HCT116 (cell line): ENCODE measurements at regions not wholly inside any gene's neighbourhood (a gene's known extent, or its start where the extent isn't known, plus 50 kb on each side); places are given as distances from the start of the nearest gene placed in this dataset.

Experiments used
- ATAC-seq: fragments of 200-7000 bp; cut with Tn5 transposase; 2 replicates; pipeline ENCODE4 v1.9.1; 2020; ENCODE audit warnings: mild to moderate bottlenecking, moderate library complexity
- BruUV-seq: library from RNA; stranded (reverse); fragments of 400-500 nt; replicated peaks from 2 replicates; lab custom pipeline; 2021; lab: Mats Ljungman, UMichigan
- CTCF ChIA-PET: fragments of 300-600 bp; sonication (Branson Sonifier 250); formaldehyde crosslinking; loops from one replicate; lab custom pipeline; 2021; ENCODE audit warnings: antibody characterized with exemption; lab: Charles Lee
- POLR2A ChIA-PET: fragments of 300-600, 350-600 bp; sonication (Branson Sonifier 250); formaldehyde crosslinking; loops from one replicate; lab custom pipeline; 2021; ENCODE audit warnings: antibody characterized with exemption; lab: Charles Lee
- RAD21 ChIA-PET, 2 experiments: fragments of 300-600 bp; sonication (Branson Sonifier 250); formaldehyde crosslinking; loops; one replicate each; lab custom pipeline; 2023; ENCODE audit warnings: low total read pairs in 2 of 2; ENCODE audit not compliant: uncharacterized antibody in 2 of 2, unreplicated experiment in 2 of 2, low non-redundant PET in 1 of 2; lab: Charles Lee
- DNase-seq: peaks from one replicate; pipeline ENCODE4 v3.0.0-alpha.2; 2010; ENCODE audit warnings: low read depth, low spot score
- H2AFZ ChIP-seq: fragments of 200-600 bp; shearing (Covaris generic), sonication (generic); 2 replicates; pipeline ENCODE4 v1.6.1; 2017; ENCODE audit warnings: low read depth, mixed run types, mixed read lengths, antibody characterized with exemption, low read length; ENCODE audit not compliant: poor library complexity, severe bottlenecking
- H3K27ac ChIP-seq: 2 replicates; pipeline ENCODE4 v1.5.1; 2012; ENCODE audit warnings: low read depth, low read length
- H3K27me3 ChIP-seq: fragments of 200-600 bp; sonication (generic); 2 replicates; pipeline ENCODE4 v1.6.1; 2016; ENCODE audit warnings: mixed run types, low read length, mixed read lengths; ENCODE audit not compliant: insufficient read depth
- H3K36me3 ChIP-seq, 2 experiments: fragments of 200-500 bp in 1 of 2; fragments of 200-600 bp in 1 of 2; sonication (Bioruptor generic) in 1 of 2; sonication (generic) in 1 of 2; 2 replicates each; pipeline versions ENCODE4 v1.5.1 to v1.6.1; 2014 to 2016; ENCODE audit warnings: low read length in 2 of 2, inconsistent platforms in 1 of 2, mixed read lengths in 1 of 2, mixed run types in 1 of 2; ENCODE audit not compliant: insufficient read depth in 2 of 2, control insufficient read depth in 1 of 2
- H3K4me1 ChIP-seq, 2 experiments: fragments of 200-600 bp in 1 of 2; sonication (generic) in 1 of 2; 2 replicates each; pipeline versions ENCODE4 v1.5.1 to v1.6.1; 2012 to 2017; ENCODE audit warnings: low read length in 2 of 2, inconsistent platforms in 1 of 2, mild to moderate bottlenecking in 1 of 2, mixed read lengths in 1 of 2, mixed run types in 1 of 2, moderate library complexity in 1 of 2; ENCODE audit not compliant: insufficient read depth in 2 of 2, control insufficient read depth in 1 of 2
- H3K4me2 ChIP-seq: fragments of 200-600 bp; sonication (generic); 2 replicates; pipeline ENCODE4 v1.6.1; 2017; ENCODE audit warnings: mixed run types, low read length, mixed read lengths
- H3K4me3 ChIP-seq, 2 experiments: fragments of 200-600 bp in 1 of 2; sonication (generic) in 1 of 2; replicated peaks in 1 of 2; 2 replicates each; pipeline ENCODE4 v1.5.1; 2011 to 2016; ENCODE audit warnings: low read length in 2 of 2, control low read depth in 1 of 2, low read depth in 1 of 2, mild to moderate bottlenecking in 1 of 2, mixed read lengths in 1 of 2, mixed run types in 1 of 2
- H3K79me2 ChIP-seq: fragments of 200-600 bp; sonication (generic); 2 replicates; pipeline ENCODE4 v1.6.1; 2017; ENCODE audit warnings: mild to moderate bottlenecking, mixed run types, low read length, moderate library complexity, mixed read lengths; ENCODE audit not compliant: insufficient read depth
- H3K9ac ChIP-seq: fragments of 200-600 bp; sonication (generic); 2 replicates; pipeline ENCODE4 v1.6.1; 2016; ENCODE audit warnings: low read length, mixed read lengths
- H3K9me2 ChIP-seq: fragments of 200-600 bp; sonication (generic), shearing (Covaris generic); 2 replicates; pipeline ENCODE4 v1.6.1; 2017; ENCODE audit warnings: mixed run types, mild to moderate bottlenecking, moderate library complexity; ENCODE audit not compliant: insufficient read depth
- H3K9me3 ChIP-seq, 2 experiments: fragments of 200-500 bp in 1 of 2; fragments of 200-600 bp in 1 of 2; sonication (Bioruptor generic) in 1 of 2; sonication (generic) in 1 of 2; 2 replicates each; pipeline ENCODE4 v1.6.1; 2014 to 2017; ENCODE audit warnings: low read length in 2 of 2, mixed read lengths in 2 of 2, inconsistent platforms in 1 of 2, low read depth in 1 of 2, mild to moderate bottlenecking in 1 of 2, mixed run types in 1 of 2, moderate library complexity in 1 of 2; ENCODE audit not compliant: control insufficient read depth in 1 of 2, insufficient read depth in 1 of 2
- H4K20me1 ChIP-seq: fragments of 200-600 bp; sonication (generic), shearing (Covaris generic); 2 replicates; pipeline ENCODE4 v1.6.1; 2017; ENCODE audit warnings: mixed run types, mild to moderate bottlenecking, moderate library complexity; ENCODE audit not compliant: insufficient read depth
- ATF3 ChIP-seq: IDR thresholded peaks from 2 replicates; pipeline ENCODE4 v1.6.1; 2012
- CEBPB ChIP-seq: IDR thresholded peaks from 2 replicates; pipeline ENCODE4 v1.6.1; 2012; ENCODE audit warnings: low read depth
- MAX ChIP-seq: IDR thresholded peaks from 2 replicates; pipeline ENCODE4 v1.6.1; 2012
- POLR2AphosphoS5 ChIP-seq: IDR thresholded peaks from 2 replicates; pipeline ENCODE4 v1.6.1; 2011; ENCODE audit warnings: mild to moderate bottlenecking, low read depth, low read length, moderate library complexity
- RAD21 ChIP-seq: IDR thresholded peaks from 2 replicates; pipeline ENCODE4 v1.6.1; 2012; ENCODE audit warnings: low read depth, mild to moderate bottlenecking
- SP1 ChIP-seq: IDR thresholded peaks from 2 replicates; pipeline ENCODE4 v1.6.1; 2012; ENCODE audit warnings: low read depth
- SRF ChIP-seq: IDR thresholded peaks from 2 replicates; pipeline ENCODE4 v1.6.1; 2012; ENCODE audit warnings: low read depth
- ZBTB33 ChIP-seq: IDR thresholded peaks from 2 replicates; pipeline ENCODE4 v1.6.1; 2011; ENCODE audit warnings: mild to moderate bottlenecking, low read length, moderate library complexity; ENCODE audit not compliant: insufficient replicate concordance; ENCODE audit errors: extremely low read depth
- ZFX ChIP-seq: fragments of 450-650 bp; IDR thresholded peaks from 2 replicates; pipeline ENCODE4 v1.6.1; 2017
- ZNF274 ChIP-seq: fragments of 200-500 bp; sonication (Bioruptor generic); IDR thresholded peaks from 2 replicates; pipeline ENCODE4 v1.6.1; 2014; ENCODE audit warnings: mild to moderate bottlenecking, low read depth, low read length, inconsistent platforms
- intact Hi-C: fragments of 100-400 bp; cut with micrococcal nuclease; formaldehyde crosslinking; loops from 2 replicates; pipeline ENCODE4 v1.10.0; 2022

GRCh38 chr3:26273196-26273595, 349.4 kb upstream of the LRRC3B start:
- CTCF ChIA-PET, result no interaction called here
- Histone ChIP-seq H3K4me2 (no peak overlapping the region), H3K9me3 (no peaks in the 10 kb centered on the region; a peak in 2 of 4 replicates), H3K36me3 (no peaks in the 10 kb centered on the region), H3K4me1 (no peaks in the 10 kb centered on the region), H3K27ac (no peak overlapping the region)
- no TSS peak for BruUV-seq
- intact Hi-C loops, result no loop called here
- TF ChIP-seq RAD21 (no peak), ZBTB33 (no peak), ZNF274 (no peak), MAX (no peak), CEBPB (no peak), ATF3 (no peak), ZFX (no peak), SP1 (no peak), SRF (no peak), POLR2AphosphoS5 (no peak)
- TF ChIP-seq, all 23 proteins: peak for 0
- RAD21 ChIA-PET, result no interaction called here
- Histone ChIP-seq H4K20me1 (no peaks in the 10 kb centered on the region), H3K27me3 (no peaks in the 10 kb centered on the region), H3K9me2 (no peaks in the 10 kb centered on the region), H3K4me3 (no peak overlapping the region), H3K79me2 (no peaks in the 10 kb centered on the region), H2AFZ (no peak overlapping the region), H3K9ac (no peak overlapping the region)
- POLR2A ChIA-PET, result no interaction called here
- no peak for ATAC-seq
- no peak for DNase-seq
